ENCODE measurements at regions not wholly inside any gene's neighbourhood (a gene's known extent, or its start where the extent isn't known, plus 50 kb on each side); places are given as distances from the start of the nearest gene placed in this dataset.
"Not testable (repeated sequence)": the region's sequence is repeated elsewhere in the genome, so short reads cannot be mapped to it uniquely, and the experiment has no call there.

- ATAC-seq (ENCODE audit: poor library complexity) = no peak
- intact Hi-C loops (cut with DNase I) = no loop called here
- DNase-seq = no peak
Measured at GRCh38 chrX:21193196-21193595, 181.0 kb upstream of the CNKSR2 start.

- ATAC-seq (ENCODE audit: poor library complexity) = no peak
- intact Hi-C loops (cut with DNase I) = no loop called here
- DNase-seq = no peak
Measured at GRCh38 chrX:21194526-21194925, 179.7 kb upstream of the CNKSR2 start.

- DNase-seq (no peak), ATAC-seq (ENCODE audit: poor library complexity) (no peak)
- intact Hi-C loops (cut with DNase I) = no loop called here
Measured at GRCh38 chrX:21207080-21207479, 167.1 kb upstream of the CNKSR2 start.

- intact Hi-C loops (cut with DNase I); DNase-seq; ATAC-seq (ENCODE audit: poor library complexity): not testable (repeated sequence)
Measured at GRCh38 chrX:21219208-21219607, 155.0 kb upstream of the CNKSR2 start.

- ATAC-seq (ENCODE audit: poor library complexity) = no peak
- no peak for DNase-seq
- intact Hi-C loops (cut with DNase I) = no loop called here
Measured at GRCh38 chrX:21225643-21226042, 148.6 kb upstream of the CNKSR2 start.

GRCh38 chrX:21228974-21229373 lies 145.2 kb upstream of the CNKSR2 start:
- intact Hi-C loops (cut with DNase I); DNase-seq; ATAC-seq (ENCODE audit: poor library complexity): not testable (repeated sequence)

- intact Hi-C loops (cut with DNase I) = no loop called here
- DNase-seq (no peak), ATAC-seq (ENCODE audit: poor library complexity) (no peak)
Measured at GRCh38 chrX:21255032-21255618, 119.1 kb upstream of the CNKSR2 start.

GRCh38 chrX:21266949-21267348 lies 107.3 kb upstream of the CNKSR2 start:
- DNase-seq (no peak), ATAC-seq (ENCODE audit: poor library complexity) (no peak)
- intact Hi-C loops (cut with DNase I) = no loop called here

- DNase-seq = no peak
- ATAC-seq (ENCODE audit: poor library complexity) = no peak
Measured at GRCh38 chrX:21276736-21277433, 97.3 kb upstream of the CNKSR2 start.

GRCh38 chrX:21289232-21289631 lies 85.0 kb upstream of the CNKSR2 start:
- ATAC-seq (ENCODE audit: poor library complexity) = no peak
- intact Hi-C loops (cut with DNase I) = no loop called here
- DNase-seq = no peak

More at GRCh38 chrX:21276736-21277433, 97.3 kb upstream of the CNKSR2 start:
- intact Hi-C loops (cut with DNase I) = no loop called here

- ATAC-seq (ENCODE audit: poor library complexity) (no peak), DNase-seq (no peak)
- intact Hi-C loops (cut with DNase I) = no loop called here
Measured at GRCh38 chrX:21295246-21295820, 78.9 kb upstream of the CNKSR2 start.

GRCh38 chrX:21305799-21306336 lies 68.3 kb upstream of the CNKSR2 start:
- intact Hi-C loops (cut with DNase I) = no loop called here
- ATAC-seq (ENCODE audit: poor library complexity) (no peak), DNase-seq (no peak)

GRCh38 chrX:21319323-21319722 lies 54.9 kb upstream of the CNKSR2 start:
- ATAC-seq (ENCODE audit: poor library complexity) (no peak), DNase-seq (no peak)
- intact Hi-C loops (cut with DNase I) = no loop called here

Data from Right ventricle myocardium superior (tissue), 1 donor.